SK-N-SH (cell line): ENCODE measurements at regions not wholly inside any gene's neighbourhood (a gene's known extent, or its start where the extent isn't known, plus 50 kb on each side); places are given as distances from the start of the nearest gene placed in this dataset.

Source experiments
- CTCF ChIA-PET: fragments of 300-600, 350-600 bp; formaldehyde crosslinking; extraction: SDS; loops from one replicate; lab custom pipeline; 2021; lab: Yijun Ruan, JAX
- POLR2A ChIA-PET: fragments of 350-600 bp; sonication (Branson Sonifier 250); formaldehyde crosslinking; extraction: SDS; loops from one replicate; lab custom pipeline; 2020; ENCODE audit warnings: antibody characterized with exemption, inconsistent platforms; lab: Yijun Ruan, JAX
- DNase-seq: peaks from one replicate; pipeline ENCODE4 v3.0.0; 2012
- H2AFZ ChIP-seq: fragments of 200-600 bp; sonication (generic); 2 replicates; pipeline ENCODE4 v1.8.1; 2016; ENCODE audit warnings: antibody characterized with exemption, mild to moderate bottlenecking, low read depth
- H3F3A ChIP-seq: fragments of 200-600 bp; sonication (generic); replicated peaks from 2 replicates; pipeline ENCODE3; 2016; ENCODE audit warnings: antibody characterized with exemption, mild to moderate bottlenecking; ENCODE audit not compliant: insufficient read depth
- H3K27ac ChIP-seq, 2 experiments: fragments of 200-500 bp in 1 of 2; fragments of 200-600 bp in 1 of 2; sonication (Bioruptor generic) in 1 of 2; sonication (generic), shearing (Covaris generic) in 1 of 2; 2 replicates each; pipeline versions ENCODE4 v1.5.1 to v1.6.1; 2014 to 2016; ENCODE audit warnings: low read depth in 2 of 2, inconsistent platforms in 1 of 2, low read length in 1 of 2, mild to moderate bottlenecking in 1 of 2, mixed read lengths in 1 of 2
- H3K27me3 ChIP-seq: fragments of 200-600 bp; sonication (generic), shearing (Covaris generic); 2 replicates; pipeline ENCODE4 v1.6.1; 2016; ENCODE audit warnings: mixed run types; ENCODE audit not compliant: insufficient read depth
- H3K36me3 ChIP-seq, 2 experiments: fragments of 200-500 bp in 1 of 2; fragments of 200-600 bp in 1 of 2; sonication (Bioruptor generic) in 1 of 2; sonication (generic) in 1 of 2; replicated peaks in 1 of 2; 2 replicates each; pipeline versions ENCODE3 to v1.5.1; 2014 to 2016; ENCODE audit warnings: low read length in 1 of 2, mild to moderate bottlenecking in 1 of 2; ENCODE audit not compliant: insufficient read depth in 2 of 2, control insufficient read depth in 1 of 2
- H3K4me1 ChIP-seq, 2 experiments: fragments of 200-500 bp in 1 of 2; fragments of 200-600 bp in 1 of 2; sonication (Bioruptor generic) in 1 of 2; sonication (generic), shearing (Covaris generic) in 1 of 2; 2 replicates each; pipeline versions ENCODE4 v1.5.1 to v1.6.1; 2014 to 2016; ENCODE audit warnings: low read depth in 1 of 2, low read length in 1 of 2, mixed run types in 1 of 2; ENCODE audit not compliant: insufficient read depth in 2 of 2, control insufficient read depth in 1 of 2
- H3K4me2 ChIP-seq: fragments of 200-600 bp; sonication (generic), shearing (Covaris generic); 2 replicates; pipeline ENCODE4 v1.6.1; 2017; ENCODE audit warnings: mixed run types
- H3K4me3 ChIP-seq, 2 experiments: fragments of 200-500 bp in 1 of 2; fragments of 200-600 bp in 1 of 2; sonication (Bioruptor generic) in 1 of 2; sonication (generic), shearing (Covaris generic) in 1 of 2; 2 replicates each; pipeline versions ENCODE4 v1.5.1 to v1.8.1; 2014 to 2016; ENCODE audit warnings: low read depth in 2 of 2, inconsistent platforms in 1 of 2, low read length in 1 of 2, mild to moderate bottlenecking in 1 of 2, mixed read lengths in 1 of 2, moderate library complexity in 1 of 2
- H3K79me2 ChIP-seq: fragments of 200-600 bp; sonication (generic); 2 replicates; pipeline ENCODE4 v1.8.1; 2017; ENCODE audit warnings: mild to moderate bottlenecking; ENCODE audit not compliant: insufficient read depth
- H3K9ac ChIP-seq: fragments of 200-600 bp; sonication (generic); 2 replicates; pipeline ENCODE4 v1.6.1; 2017; ENCODE audit warnings: mixed run types
- H3K9me2 ChIP-seq: fragments of 200-600 bp; sonication (generic); 2 replicates; pipeline ENCODE4 v1.6.1; 2017; ENCODE audit warnings: mixed run types
- H3K9me3 ChIP-seq: fragments of 200-600 bp; sonication (generic); 2 replicates; pipeline ENCODE4 v1.6.1; 2017; ENCODE audit warnings: mixed run types, mild to moderate bottlenecking, moderate library complexity
- H4K20me1 ChIP-seq: fragments of 200-600 bp; sonication (generic); 2 replicates; pipeline ENCODE4 v1.6.1; 2017; ENCODE audit warnings: mild to moderate bottlenecking, mixed run types; ENCODE audit not compliant: insufficient read depth
- CHD2 ChIP-seq: fragments of 150-350 bp; IDR thresholded peaks from 2 replicates; pipeline ENCODE4 v1.6.1; 2018; ENCODE audit warnings: low read length; ENCODE audit not compliant: partially characterized antibody
- CTCF ChIP-seq: fragments of 200-600 bp; sonication (generic); IDR thresholded peaks from 2 replicates; pipeline ENCODE4 v1.6.1; 2017; ENCODE audit warnings: antibody characterized with exemption, mild to moderate bottlenecking, moderate library complexity
- EZH2phosphoT487 ChIP-seq: fragments of 200-600 bp; sonication (generic); IDR thresholded peaks from 2 replicates; pipeline ENCODE4 v1.6.1; 2017; ENCODE audit warnings: low read depth, mixed run types, mild to moderate bottlenecking, antibody characterized with exemption, moderate library complexity, borderline replicate concordance
- FOSL2 ChIP-seq: IDR thresholded peaks from 2 replicates; pipeline ENCODE4 v1.4.0; 2012; ENCODE audit warnings: low read depth, mild to moderate bottlenecking, moderate library complexity, borderline replicate concordance
- FOXJ3 ChIP-seq: sonication (generic); formaldehyde crosslinking; IDR thresholded peaks from 2 replicates; pipeline ENCODE4 v1.5.1; 2020; ENCODE audit warnings: mild to moderate bottlenecking, missing genetic modification reagents
- GABPA ChIP-seq: IDR thresholded peaks from 2 replicates; pipeline ENCODE4 v1.4.0; 2012; ENCODE audit warnings: low read depth, mild to moderate bottlenecking
- GATA2 ChIP-seq: sonication (generic); formaldehyde crosslinking; IDR thresholded peaks from 2 replicates; pipeline ENCODE4 v1.5.0; 2020; ENCODE audit warnings: mild to moderate bottlenecking, missing genetic modification reagents
- JUND ChIP-seq: IDR thresholded peaks from 2 replicates; pipeline ENCODE4 v1.4.0; 2012
- MXI1 ChIP-seq: IDR thresholded peaks from 2 replicates; pipeline ENCODE4 v1.6.1; 2012; ENCODE audit warnings: mild to moderate bottlenecking, low read depth, low read length, improper control_type of control experiment
- POLR2AphosphoS5 ChIP-seq: IDR thresholded peaks from 2 replicates; pipeline ENCODE4 v1.6.1; 2012; ENCODE audit warnings: low read depth, low read length
- RCOR1 ChIP-seq: fragments of 150-350 bp; IDR thresholded peaks from 2 replicates; pipeline ENCODE4 v1.6.1; 2017; ENCODE audit warnings: antibody characterized with exemption, low read length
- SIN3A ChIP-seq: IDR thresholded peaks from 2 replicates; pipeline ENCODE4 v1.6.1; 2012; ENCODE audit warnings: low read depth, mild to moderate bottlenecking, low read length, moderate library complexity, borderline replicate concordance
- SMC3 ChIP-seq: IDR thresholded peaks from 2 replicates; pipeline ENCODE4 v1.6.1; 2012; ENCODE audit warnings: low read depth, low read length, improper control_type of control experiment
- TAF1 ChIP-seq: IDR thresholded peaks from 2 replicates; pipeline ENCODE4 v1.6.1; 2012; ENCODE audit warnings: low read depth, mild to moderate bottlenecking, low read length, moderate library complexity, borderline replicate concordance
- TEAD4 ChIP-seq: IDR thresholded peaks from 2 replicates; pipeline ENCODE4 v1.4.0; 2012; ENCODE audit warnings: mild to moderate bottlenecking, borderline replicate concordance; ENCODE audit not compliant: insufficient read depth
- YY1 ChIP-seq: IDR thresholded peaks from 2 replicates; pipeline ENCODE4 v1.4.0; 2012; ENCODE audit warnings: low read depth, mild to moderate bottlenecking
- ZBTB33 ChIP-seq: IDR thresholded peaks from 2 replicates; pipeline ENCODE4 v1.4.0; 2012; ENCODE audit warnings: low read depth, borderline replicate concordance
- WGBS: methylation state at CpG from one replicate; pipeline ENCODE4 v1.1.6; 2017; ENCODE audit warnings: low lambda C conversion rate; 5-methylcytosine and 5-hydroxymethylcytosine counted together

- Histone ChIP-seq H3K9ac (no peak overlapping the region), H3K4me1 (no peaks in the 10 kb centered on the region; a peak in 1 of 4 replicates), H4K20me1 (no peaks in the 10 kb centered on the region), H3K27me3 (no peaks in the 10 kb centered on the region), H3F3A (peaks cover 6% of the 10 kb centered on the region), H3K9me3 (no peaks in the 10 kb centered on the region), H3K79me2 (no peaks in the 10 kb centered on the region), H3K9me2 (no peaks in the 10 kb centered on the region), H3K36me3 (no peaks in the 10 kb centered on the region), H3K4me2 (no peak overlapping the region), H3K27ac (no peak overlapping the region), H3K4me3 (no peak overlapping the region), H2AFZ (no peak overlapping the region)
- ChIA-PET CTCF (no interaction called here), POLR2A (no interaction called here)
- no peak for DNase-seq
- no peak for TF ChIP-seq POLR2AphosphoS5
- no peak for TF ChIP-seq CTCF
- no peak for TF ChIP-seq SIN3A
- TF ChIP-seq TAF1 = no peak
- TF ChIP-seq JUND = no peak
- no peak for TF ChIP-seq GABPA
- no peak for TF ChIP-seq RCOR1
- no peak for TF ChIP-seq ZBTB33
- TF ChIP-seq GATA2 (CRISPR knock-in tag) = no peak
- no peak for TF ChIP-seq TEAD4
- TF ChIP-seq YY1 = no peak
- TF ChIP-seq SMC3 = no peak
- TF ChIP-seq FOSL2 = no peak
- TF ChIP-seq CHD2 = no peak
- no peak for TF ChIP-seq MXI1
- no peak for TF ChIP-seq FOXJ3
- no peak for TF ChIP-seq EZH2phosphoT487
- WGBS = 76% methylated on average over 2 of the region's 2 CpGs
Observed at GRCh38 chr1:75999034-75999433, 66.8 kb upstream of the ASB17 start.
